ENCODE measurements at regions not wholly inside any gene's neighbourhood (a gene's known extent, or its start where the extent isn't known, plus 50 kb on each side); places are given as distances from the start of the nearest gene placed in this dataset.

GRCh38 chr2:5590886-5591285 lies 101.3 kb upstream of the SOX11 start:
- TF ChIP-seq TBL1XR1 (IDR thresholded peaks at IDR 0.05; ENCODE audit: low read depth, low read length) (no peak), JUNB (IDR thresholded peaks at IDR 0.05) (no peak), SPI1 (IDR thresholded peaks at IDR 0.05; ENCODE audit: borderline replicate concordance, insufficient read depth, low read depth, low read length) (no peak), FOS (IDR thresholded peaks at IDR 0.05; ENCODE audit: borderline replicate concordance, extremely low read depth, insufficient read length) (no peak)
- TF ChIP-seq, protein P1, sequence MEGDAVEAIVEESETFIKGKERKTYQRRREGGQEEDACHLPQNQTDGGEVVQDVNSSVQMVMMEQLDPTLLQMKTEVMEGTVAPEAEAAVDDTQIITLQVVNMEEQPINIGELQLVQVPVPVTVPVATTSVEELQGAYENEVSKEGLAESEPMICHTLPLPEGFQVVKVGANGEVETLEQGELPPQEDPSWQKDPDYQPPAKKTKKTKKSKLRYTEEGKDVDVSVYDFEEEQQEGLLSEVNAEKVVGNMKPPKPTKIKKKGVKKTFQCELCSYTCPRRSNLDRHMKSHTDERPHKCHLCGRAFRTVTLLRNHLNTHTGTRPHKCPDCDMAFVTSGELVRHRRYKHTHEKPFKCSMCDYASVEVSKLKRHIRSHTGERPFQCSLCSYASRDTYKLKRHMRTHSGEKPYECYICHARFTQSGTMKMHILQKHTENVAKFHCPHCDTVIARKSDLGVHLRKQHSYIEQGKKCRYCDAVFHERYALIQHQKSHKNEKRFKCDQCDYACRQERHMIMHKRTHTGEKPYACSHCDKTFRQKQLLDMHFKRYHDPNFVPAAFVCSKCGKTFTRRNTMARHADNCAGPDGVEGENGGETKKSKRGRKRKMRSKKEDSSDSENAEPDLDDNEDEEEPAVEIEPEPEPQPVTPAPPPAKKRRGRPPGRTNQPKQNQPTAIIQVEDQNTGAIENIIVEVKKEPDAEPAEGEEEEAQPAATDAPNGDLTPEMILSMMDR (IDR thresholded peaks at IDR 0.05 in 2 of 3, conservative IDR thresholded peaks at IDR 0.05 in 1 of 3; ENCODE audit: control insufficient read depth in 2 of 3, extremely low read depth in 1 of 3, insufficient read depth in 1 of 3, low read depth in 3 of 3, low read length in 3 of 3): no peak

All from GM12878 (cell line).